OCI-LY1 (cell line): ENCODE measurements at regions not wholly inside any gene's neighbourhood (a gene's known extent, or its start where the extent isn't known, plus 50 kb on each side); places are given as distances from the start of the nearest gene placed in this dataset.

ENCODE experiments used
- H2AFZ ChIP-seq: fragments of 200-600 bp; sonication (generic), shearing (Covaris generic); 2 replicates; pipeline ENCODE4 v1.6.0; 2014; ENCODE audit warnings: antibody characterized with exemption, mild to moderate bottlenecking, low read length
- H3F3A ChIP-seq: fragments of 200-600 bp; sonication (generic), shearing (Covaris generic); 2 replicates; pipeline ENCODE4 v1.6.0; 2014; ENCODE audit warnings: mild to moderate bottlenecking, antibody characterized with exemption, low read length, moderate library complexity; ENCODE audit not compliant: insufficient read depth
- H3K27ac ChIP-seq: fragments of 200-600 bp; sonication (generic); 2 replicates; pipeline ENCODE4 v1.5.1; 2014; ENCODE audit warnings: low read length, mixed run types, mild to moderate bottlenecking, low read depth; ENCODE audit not compliant: poor library complexity, severe bottlenecking
- H3K27me3 ChIP-seq: fragments of 200-600 bp; sonication (generic); 2 replicates; pipeline ENCODE4 v1.6.0; 2014; ENCODE audit warnings: antibody characterized with exemption, mild to moderate bottlenecking, low read length, moderate library complexity; ENCODE audit not compliant: insufficient read depth
- H3K36me3 ChIP-seq: fragments of 200-600 bp; sonication (generic); 2 replicates; pipeline ENCODE4 v1.6.1; 2014; ENCODE audit warnings: mild to moderate bottlenecking, antibody characterized with exemption, low read length, moderate library complexity, mixed read lengths; ENCODE audit not compliant: insufficient read depth
- H3K4me1 ChIP-seq: fragments of 200-600 bp; sonication (generic); 2 replicates; pipeline ENCODE4 v1.5.1; 2014; ENCODE audit warnings: mild to moderate bottlenecking, low read length, moderate library complexity; ENCODE audit not compliant: insufficient read depth, severe bottlenecking
- H3K4me2 ChIP-seq: fragments of 200-600 bp; sonication (generic), shearing (Covaris generic); 2 replicates; pipeline ENCODE4 v1.6.1; 2014; ENCODE audit warnings: low read length
- H3K4me3 ChIP-seq: fragments of 200-600 bp; sonication (generic); 2 replicates; pipeline ENCODE4 v1.5.1; 2014; ENCODE audit warnings: low read length, low read depth, mild to moderate bottlenecking, mixed read lengths; ENCODE audit not compliant: poor library complexity, severe bottlenecking
- H3K79me2 ChIP-seq: fragments of 200-600 bp; shearing (Covaris generic); 2 replicates; pipeline ENCODE4 v1.6.1; 2016; ENCODE audit warnings: mixed run types, low read length, mixed read lengths; ENCODE audit not compliant: insufficient read depth
- H3K9ac ChIP-seq: fragments of 200-600 bp; sonication (generic), shearing (Covaris generic); 2 replicates; pipeline ENCODE4 v1.6.1; 2014; ENCODE audit warnings: mild to moderate bottlenecking, low read length, mixed read lengths
- H3K9me2 ChIP-seq: fragments of 200-600 bp; sonication (generic), shearing (Covaris generic); 2 replicates; pipeline ENCODE4 v1.6.1; 2014; ENCODE audit warnings: low read depth, mild to moderate bottlenecking, low read length, mixed read lengths
- H3K9me3 ChIP-seq: fragments of 200-600 bp; shearing (Covaris generic); 2 replicates; pipeline ENCODE4 v1.6.1; 2014; ENCODE audit warnings: low read length, mixed read lengths
- H4K20me1 ChIP-seq: fragments of 200-600 bp; sonication (generic), shearing (Covaris generic); 2 replicates; pipeline ENCODE4 v1.6.0; 2016; ENCODE audit warnings: mild to moderate bottlenecking, low read length; ENCODE audit not compliant: insufficient read depth
- EZH2 ChIP-seq: fragments of 200-600 bp; sonication (generic), shearing (Covaris generic); IDR thresholded peaks from 2 replicates; pipeline ENCODE4 v1.8.0; 2017; ENCODE audit warnings: borderline replicate concordance, mixed run types, mild to moderate bottlenecking, antibody characterized with exemption, low read length, moderate library complexity, mixed read lengths
- TF ChIP-seq, protein P1 (sequence below): fragments of 200-600 bp; sonication (generic), shearing (Covaris generic); IDR thresholded peaks from 2 replicates; pipeline ENCODE4 v1.5.1; 2017; ENCODE audit warnings: mild to moderate bottlenecking, antibody characterized with exemption, low read length, moderate library complexity, mixed read lengths

DNA sequence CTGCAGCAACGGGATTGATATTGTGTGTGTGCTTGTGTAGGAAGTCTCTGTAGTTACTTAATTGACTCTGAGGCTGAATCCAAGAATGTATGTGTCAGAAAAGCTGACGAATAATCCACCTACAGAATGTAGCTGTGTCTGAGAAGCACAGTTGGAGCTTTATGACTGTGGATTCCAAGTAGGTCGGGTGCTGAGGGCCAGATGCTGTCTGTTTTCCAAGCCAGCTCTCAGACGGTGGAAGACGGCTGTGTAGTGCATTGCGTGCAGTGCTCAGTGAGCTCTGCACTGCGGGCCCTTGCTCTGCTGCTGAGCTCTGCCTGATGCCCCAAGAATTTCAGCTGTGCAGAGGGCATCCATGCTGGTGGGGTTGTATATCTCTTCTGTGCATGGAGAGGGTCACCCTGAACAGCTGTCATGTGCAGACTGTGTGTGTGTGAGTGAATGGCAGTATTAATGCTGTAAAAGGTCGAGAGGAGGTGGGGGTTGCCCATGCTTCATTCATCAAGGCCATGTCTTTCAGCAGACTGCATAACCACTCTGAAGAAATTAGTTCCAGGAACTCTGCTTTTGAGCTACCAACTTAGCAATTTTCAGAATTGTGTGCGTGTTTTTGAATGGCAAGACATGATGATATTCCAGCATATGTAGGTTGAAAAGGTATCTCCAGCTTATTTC lies 154.1 kb upstream of the USP9Y start:
- Histone ChIP-seq H3K79me2 (no peaks in the 10 kb centered on the region), H2AFZ (no peak overlapping the region), H3K4me3 (no peak overlapping the region), H4K20me1 (no peaks in the 10 kb centered on the region), H3K27ac (no peak overlapping the region), H3K36me3 (no peaks in the 10 kb centered on the region), H3K9me3 (no peaks in the 10 kb centered on the region), H3K27me3 (no peaks in the 10 kb centered on the region), H3F3A (no peaks in the 10 kb centered on the region), H3K4me2 (no peak overlapping the region), H3K9ac (no peak overlapping the region), H3K9me2 (no peaks in the 10 kb centered on the region), H3K4me1 (no peaks in the 10 kb centered on the region)
- TF ChIP-seq, protein P1, sequence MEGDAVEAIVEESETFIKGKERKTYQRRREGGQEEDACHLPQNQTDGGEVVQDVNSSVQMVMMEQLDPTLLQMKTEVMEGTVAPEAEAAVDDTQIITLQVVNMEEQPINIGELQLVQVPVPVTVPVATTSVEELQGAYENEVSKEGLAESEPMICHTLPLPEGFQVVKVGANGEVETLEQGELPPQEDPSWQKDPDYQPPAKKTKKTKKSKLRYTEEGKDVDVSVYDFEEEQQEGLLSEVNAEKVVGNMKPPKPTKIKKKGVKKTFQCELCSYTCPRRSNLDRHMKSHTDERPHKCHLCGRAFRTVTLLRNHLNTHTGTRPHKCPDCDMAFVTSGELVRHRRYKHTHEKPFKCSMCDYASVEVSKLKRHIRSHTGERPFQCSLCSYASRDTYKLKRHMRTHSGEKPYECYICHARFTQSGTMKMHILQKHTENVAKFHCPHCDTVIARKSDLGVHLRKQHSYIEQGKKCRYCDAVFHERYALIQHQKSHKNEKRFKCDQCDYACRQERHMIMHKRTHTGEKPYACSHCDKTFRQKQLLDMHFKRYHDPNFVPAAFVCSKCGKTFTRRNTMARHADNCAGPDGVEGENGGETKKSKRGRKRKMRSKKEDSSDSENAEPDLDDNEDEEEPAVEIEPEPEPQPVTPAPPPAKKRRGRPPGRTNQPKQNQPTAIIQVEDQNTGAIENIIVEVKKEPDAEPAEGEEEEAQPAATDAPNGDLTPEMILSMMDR, result no peak
- TF ChIP-seq EZH2, result no peak

- no peak overlapping the region for H3K4me2 ChIP-seq
- no peak overlapping the region for H3K4me3 ChIP-seq
- no peaks in the 10 kb centered on the region for H3K79me2 ChIP-seq
- H3K36me3 ChIP-seq, result no peaks in the 10 kb centered on the region
- H3K27me3 ChIP-seq, result no peaks in the 10 kb centered on the region
- H3K4me1 ChIP-seq, result no peaks in the 10 kb centered on the region
- no peak overlapping the region for H2AFZ ChIP-seq
- H3K9me3 ChIP-seq, result no peaks in the 10 kb centered on the region
- no peak overlapping the region for H3K27ac ChIP-seq
- H3K9ac ChIP-seq, result no peak overlapping the region
- no peaks in the 10 kb centered on the region for H4K20me1 ChIP-seq
- TF ChIP-seq, protein P1, result no peak
- TF ChIP-seq EZH2, result no peak
- no peaks in the 10 kb centered on the region for H3K9me2 ChIP-seq
- no peaks in the 10 kb centered on the region for H3F3A ChIP-seq
Observed at GRCh38 chrY:12552471-12553283, 148.4 kb upstream of the USP9Y start.

DNA sequence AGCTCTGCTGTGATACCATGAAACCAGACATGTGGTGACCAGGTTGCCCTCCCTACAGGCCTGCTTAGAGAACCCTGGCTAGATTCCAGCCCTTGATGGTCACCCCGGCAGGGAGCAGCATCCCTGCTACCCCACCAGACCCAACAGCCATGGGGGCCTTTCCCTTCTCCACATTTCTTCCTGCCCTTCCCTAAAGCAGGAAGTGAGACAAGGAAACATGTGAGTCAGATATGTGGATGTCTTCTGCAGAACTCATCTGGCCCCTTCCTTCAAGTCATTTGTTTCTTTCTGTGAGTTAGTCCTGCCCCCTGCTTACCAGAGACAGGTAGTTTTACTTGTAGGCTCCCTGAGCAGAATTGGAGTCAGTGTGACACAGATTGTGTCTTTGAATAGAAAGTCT lies 147.1 kb upstream of the USP9Y start:
- Histone ChIP-seq H3K79me2 (no peaks in the 10 kb centered on the region), H3K27me3 (no peaks in the 10 kb centered on the region), H3K4me3 (no peak overlapping the region), H3K9me2 (no peaks in the 10 kb centered on the region), H3K4me1 (no peaks in the 10 kb centered on the region), H2AFZ (no peak overlapping the region), H3K27ac (no peak overlapping the region), H4K20me1 (no peaks in the 10 kb centered on the region), H3F3A (no peaks in the 10 kb centered on the region), H3K9me3 (no peaks in the 10 kb centered on the region), H3K36me3 (no peaks in the 10 kb centered on the region), H3K9ac (no peak overlapping the region), H3K4me2 (no peak overlapping the region)
- no peak for TF ChIP-seq EZH2
- TF ChIP-seq, protein P1, result no peak
